ENCODE measurements at regions not wholly inside any gene's neighbourhood (a gene's known extent, or its start where the extent isn't known, plus 50 kb on each side); places are given as distances from the start of the nearest gene placed in this dataset.

DNA sequence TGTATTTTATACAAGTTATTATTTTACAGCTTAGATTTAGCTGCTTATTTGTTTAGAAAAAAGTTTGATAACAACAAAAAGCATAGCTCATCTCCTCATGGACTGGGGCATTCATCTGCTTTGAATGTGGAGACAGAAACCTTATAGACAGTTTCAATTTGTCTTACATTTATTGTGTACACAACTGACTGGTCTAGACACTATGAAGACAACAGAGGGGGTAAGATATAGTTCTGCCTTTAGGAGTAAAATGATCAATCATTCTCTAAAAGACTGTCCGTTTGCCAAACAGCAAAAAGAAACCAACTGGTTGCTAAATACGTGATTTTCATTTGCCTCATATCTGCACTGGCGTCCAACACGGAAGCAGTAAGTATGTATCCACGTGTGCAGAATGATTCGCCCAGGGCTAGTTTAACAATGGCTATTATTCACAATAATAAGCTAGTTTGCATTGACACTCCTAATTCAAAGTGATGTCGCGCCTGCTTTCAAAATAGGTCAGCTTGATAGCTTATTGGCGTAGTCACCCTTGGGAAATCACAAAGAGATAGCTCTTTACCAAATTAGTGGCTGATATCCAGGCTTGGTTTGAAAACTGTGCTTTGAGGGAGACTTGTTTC is 153.6 kb downstream of the BMP2 start:
- DNase-seq (ENCODE audit: low read depth, low spot score), result no peak
- H3K27ac ChIP-seq (ENCODE audit: low read depth, low read length), result no peak overlapping the region

DNA sequence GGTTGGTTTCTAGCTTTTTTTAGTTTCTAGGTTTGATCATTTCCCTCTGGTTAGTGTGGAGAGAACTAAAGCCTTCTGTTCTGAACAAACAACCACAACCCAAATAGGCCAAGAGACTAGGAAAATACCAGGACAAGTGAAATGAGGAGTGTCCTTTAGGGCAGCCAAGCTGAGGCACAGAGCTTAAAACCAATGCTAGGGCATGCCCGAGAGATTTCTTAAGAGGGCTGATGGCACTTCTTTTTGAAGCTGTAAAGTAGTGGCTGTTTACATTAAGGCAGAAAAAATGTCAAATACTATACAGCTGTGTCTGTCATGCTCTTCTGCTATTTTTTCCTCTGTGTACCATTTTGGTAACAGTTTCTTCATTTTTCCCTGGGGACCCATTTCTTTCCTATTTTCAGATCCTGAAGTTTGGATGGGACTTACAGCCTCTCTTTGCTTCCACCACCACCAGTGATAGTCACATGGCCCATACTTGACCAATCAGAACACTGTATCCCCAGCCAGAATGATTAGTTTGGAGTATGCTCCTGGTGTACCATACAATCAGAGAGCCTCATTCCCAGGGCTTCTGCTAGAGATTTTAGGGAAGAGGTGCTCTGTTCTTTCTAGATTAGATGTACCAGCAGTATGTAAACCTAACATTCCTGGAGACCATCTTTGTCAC is 154.4 kb downstream of the BMP2 start:
- no peak overlapping the region for H3K4me3 ChIP-seq (ENCODE audit: low read depth, low read length)
- H3K27ac ChIP-seq (ENCODE audit: low read depth, low read length), result no peak overlapping the region
- CTCF ChIA-PET, result no interaction called here
- peaks cover 13% of the 10 kb centered on the region; the same call in 1 of the 2 replicates for H3K9me3 ChIP-seq (ENCODE audit: control insufficient read depth, insufficient read depth, low read length)
- POLR2A ChIA-PET, result no interaction called here
- TF ChIP-seq, protein P1, sequence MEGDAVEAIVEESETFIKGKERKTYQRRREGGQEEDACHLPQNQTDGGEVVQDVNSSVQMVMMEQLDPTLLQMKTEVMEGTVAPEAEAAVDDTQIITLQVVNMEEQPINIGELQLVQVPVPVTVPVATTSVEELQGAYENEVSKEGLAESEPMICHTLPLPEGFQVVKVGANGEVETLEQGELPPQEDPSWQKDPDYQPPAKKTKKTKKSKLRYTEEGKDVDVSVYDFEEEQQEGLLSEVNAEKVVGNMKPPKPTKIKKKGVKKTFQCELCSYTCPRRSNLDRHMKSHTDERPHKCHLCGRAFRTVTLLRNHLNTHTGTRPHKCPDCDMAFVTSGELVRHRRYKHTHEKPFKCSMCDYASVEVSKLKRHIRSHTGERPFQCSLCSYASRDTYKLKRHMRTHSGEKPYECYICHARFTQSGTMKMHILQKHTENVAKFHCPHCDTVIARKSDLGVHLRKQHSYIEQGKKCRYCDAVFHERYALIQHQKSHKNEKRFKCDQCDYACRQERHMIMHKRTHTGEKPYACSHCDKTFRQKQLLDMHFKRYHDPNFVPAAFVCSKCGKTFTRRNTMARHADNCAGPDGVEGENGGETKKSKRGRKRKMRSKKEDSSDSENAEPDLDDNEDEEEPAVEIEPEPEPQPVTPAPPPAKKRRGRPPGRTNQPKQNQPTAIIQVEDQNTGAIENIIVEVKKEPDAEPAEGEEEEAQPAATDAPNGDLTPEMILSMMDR (IDR thresholded peaks at IDR 0.05; ENCODE audit: low read depth, low read length), result no peak
- H3K27me3 ChIP-seq (ENCODE audit: control insufficient read depth, insufficient read depth, low read length), result no peaks in the 10 kb centered on the region
- no peak for DNase-seq (ENCODE audit: low read depth, low spot score)

More for the DNA sequence above, 153.6 kb downstream of the BMP2 start:
- Histone ChIP-seq H3K4me3 (ENCODE audit: low read depth, low read length) (no peak overlapping the region), H3K9me3 (ENCODE audit: control insufficient read depth, insufficient read depth, low read length) (peaks cover 10% of the 10 kb centered on the region; the same call in 1 of the 2 replicates), H3K27me3 (ENCODE audit: control insufficient read depth, insufficient read depth, low read length) (no peaks in the 10 kb centered on the region)
- POLR2A ChIA-PET, result no interaction called here
- CTCF ChIA-PET, result no interaction called here
- TF ChIP-seq, protein P1 (IDR thresholded peaks at IDR 0.05; ENCODE audit: low read depth, low read length), result no peak

DNA sequence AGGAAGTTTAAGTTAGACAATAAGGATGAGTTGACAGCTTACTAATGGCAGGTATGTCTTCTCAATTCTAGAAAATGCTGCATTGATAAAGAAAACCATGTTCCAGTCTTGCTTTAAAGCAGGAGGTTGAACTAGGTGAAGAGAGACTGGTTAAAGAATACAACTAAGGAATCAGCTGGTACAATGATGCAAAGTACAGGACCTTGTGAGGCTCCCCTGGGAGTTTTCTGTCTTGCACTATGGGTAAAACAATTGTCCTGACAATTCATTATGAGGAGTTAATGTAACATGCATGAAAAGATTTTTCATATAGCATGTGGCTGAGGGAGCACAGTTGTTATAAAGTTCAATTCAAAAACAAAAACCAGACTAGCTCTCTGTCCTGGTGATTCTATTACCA is 157.2 kb downstream of the BMP2 start:
- Histone ChIP-seq H3K27me3 (ENCODE audit: control insufficient read depth, insufficient read depth, low read length) (no peaks in the 10 kb centered on the region), H3K4me3 (ENCODE audit: low read depth, low read length) (no peak overlapping the region), H3K27ac (ENCODE audit: low read depth, low read length) (no peak overlapping the region), H3K9me3 (ENCODE audit: control insufficient read depth, insufficient read depth, low read length) (peaks cover 10% of the 10 kb centered on the region; the same call in 1 of the 2 replicates)
- TF ChIP-seq, protein P1 (IDR thresholded peaks at IDR 0.05; ENCODE audit: low read depth, low read length), result no peak
- ChIA-PET CTCF (no interaction called here), POLR2A (no interaction called here)
- DNase-seq (ENCODE audit: low read depth, low spot score), result no peak

DNA sequence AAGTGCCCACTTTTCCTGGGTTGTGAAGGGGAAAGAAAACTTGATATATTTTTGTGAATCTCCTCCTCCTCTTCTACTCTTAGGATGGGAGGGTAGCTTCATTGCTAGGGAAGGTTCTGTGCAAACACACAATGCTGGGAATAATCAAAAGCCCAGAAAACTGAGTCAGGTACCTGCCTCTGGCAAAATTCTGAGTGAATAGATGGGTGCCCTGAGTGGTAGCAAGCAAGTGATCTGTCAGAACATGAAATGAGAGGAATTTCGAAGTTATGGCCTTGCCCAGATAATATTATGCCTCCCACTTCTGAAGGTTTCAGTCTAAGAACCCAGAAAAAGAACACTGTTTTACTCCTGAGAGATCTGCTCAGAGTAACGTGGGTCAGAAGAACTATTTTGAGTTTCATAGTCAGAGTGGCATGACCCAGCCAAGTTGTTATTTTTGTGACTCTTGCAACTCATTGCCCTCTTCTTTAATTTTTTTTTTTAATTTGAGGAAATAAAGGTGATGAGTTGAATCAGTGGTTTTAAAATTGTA is 158.3 kb downstream of the BMP2 start:
- no peak for DNase-seq (ENCODE audit: low read depth, low spot score)
- no peaks in the 10 kb centered on the region for H3K27me3 ChIP-seq (ENCODE audit: control insufficient read depth, insufficient read depth, low read length)
- TF ChIP-seq, protein P1 (IDR thresholded peaks at IDR 0.05; ENCODE audit: low read depth, low read length), result no peak
- peaks cover 12% of the 10 kb centered on the region for H3K9me3 ChIP-seq (ENCODE audit: control insufficient read depth, insufficient read depth, low read length)
- ChIA-PET POLR2A (no interaction called here), CTCF (no interaction called here)
- H3K27ac ChIP-seq (ENCODE audit: low read depth, low read length), result no peak overlapping the region
- H3K4me3 ChIP-seq (ENCODE audit: low read depth, low read length), result no peak overlapping the region

DNA sequence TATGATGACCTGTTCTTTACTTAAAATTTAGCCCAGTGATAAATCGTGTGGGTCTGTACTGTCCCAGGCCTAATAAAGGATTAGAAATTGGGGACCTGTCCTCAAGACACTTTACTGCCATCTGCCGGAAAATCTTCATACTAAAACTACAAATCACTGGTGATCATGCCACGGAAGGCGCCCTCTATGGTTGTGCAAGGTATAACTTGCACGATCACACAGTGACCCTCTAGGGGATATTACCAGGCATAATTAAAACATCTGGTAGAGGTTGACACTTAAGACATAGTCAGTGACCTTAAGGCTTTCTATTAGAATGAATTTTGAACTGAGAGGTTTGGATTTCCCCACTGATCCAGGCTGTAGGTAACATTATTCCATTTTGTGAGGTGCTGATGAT is 172.6 kb downstream of the BMP2 start:
- TF ChIP-seq, protein P1 (IDR thresholded peaks at IDR 0.05; ENCODE audit: low read depth, low read length), result no peak
- ChIA-PET CTCF (no interaction called here), POLR2A (no interaction called here)
- Histone ChIP-seq H3K9me3 (ENCODE audit: control insufficient read depth, insufficient read depth, low read length) (peaks cover 12% of the 10 kb centered on the region), H3K27me3 (ENCODE audit: control insufficient read depth, insufficient read depth, low read length) (no peaks in the 10 kb centered on the region), H3K4me3 (ENCODE audit: low read depth, low read length) (no peak overlapping the region), H3K27ac (ENCODE audit: low read depth, low read length) (no peak overlapping the region)
- no peak for DNase-seq (ENCODE audit: low read depth, low spot score)
